ENCODE measurements at regions not wholly inside any gene's neighbourhood (a gene's known extent, or its start where the extent isn't known, plus 50 kb on each side); places are given as distances from the start of the nearest gene placed in this dataset.

DNA sequence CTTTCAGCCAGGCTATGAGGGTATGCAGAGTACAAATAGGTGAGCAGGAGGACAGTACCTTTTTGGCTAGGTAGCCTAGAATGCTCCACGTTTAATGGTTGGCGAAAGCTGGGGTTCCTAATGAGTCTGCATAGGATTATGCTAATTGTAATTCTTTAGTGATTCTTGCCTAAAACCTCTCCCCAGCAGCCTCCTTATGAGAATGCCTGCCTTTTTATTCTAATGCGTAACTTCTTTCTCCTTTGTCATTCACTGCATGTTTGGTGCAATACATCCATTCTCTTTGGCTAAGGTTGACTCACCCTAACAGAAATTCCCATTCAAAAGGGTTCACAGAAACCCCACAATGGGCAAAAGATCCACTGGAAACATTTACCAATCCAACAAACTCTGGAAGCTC lies 752.2 kb downstream of the FSCB start:
- H3K27me3 ChIP-seq (ENCODE audit: control insufficient read depth in 2 of 2, insufficient read depth in 2 of 2, low read length in 2 of 2) = no peaks in the 10 kb centered on the region
- dilution Hi-C loops (cut with MboI; ENCODE audit: extremely low pct_ligation_motif_present, low sequenced_read_pairs) = no loop called here
- H4K20me1 ChIP-seq (replicated peaks; ENCODE audit: control insufficient read depth, extremely low read depth, insufficient read depth, low read length) = no peaks in the 10 kb centered on the region
- ChIA-PET POLR2A (no interaction called here), CTCF (no interaction called here)
- DNase-seq (ENCODE audit: low read depth, low spot score) (no peak), FAIRE-seq (no peak)
- H3K79me2 ChIP-seq (ENCODE audit: control insufficient read depth, insufficient read depth, low read length) = no peaks in the 10 kb centered on the region
- intact Hi-C loops (cut with micrococcal nuclease) = no loop called here
- H3K27ac ChIP-seq (ENCODE audit: insufficient read depth, low read depth, low read length) = no peak overlapping the region
- TF ChIP-seq POLR2AphosphoS5 (IDR thresholded peaks at IDR 0.05; ENCODE audit: insufficient read depth, low read depth, low read length) (no peak), POLR2A (IDR thresholded peaks at IDR 0.05; ENCODE audit: low read depth, low read length) (no peak), GATA2 (IDR thresholded peaks at IDR 0.05; ENCODE audit: insufficient read depth, insufficient read length, low read depth, low read length) (no peak), CTCF (IDR thresholded peaks at IDR 0.05; ENCODE audit: extremely low read depth in 1 of 2, insufficient read depth in 1 of 2, low read depth in 1 of 2, low read length in 2 of 2) (no peak), EZH2 (IDR thresholded peaks at IDR 0.05; ENCODE audit: borderline replicate concordance, low read depth, low read length, severe bottlenecking) (no peak), MYC (IDR thresholded peaks at IDR 0.05; ENCODE audit: low read depth, low read length) (no peak), FOS (IDR thresholded peaks at IDR 0.05; ENCODE audit: borderline replicate concordance, insufficient read depth, low read length) (no peak)
- BruUV-seq (replicated peaks) = no TSS peak
- H3K9me3 ChIP-seq (replicated peaks; ENCODE audit: control insufficient read depth, insufficient read depth, low read length) = no peaks in the 10 kb centered on the region
- no peaks in the 10 kb centered on the region for H3K9me1 ChIP-seq (replicated peaks; ENCODE audit: control insufficient read depth, extremely low read depth, insufficient read depth, low read length)
- H3K36me3 ChIP-seq (ENCODE audit: control insufficient read depth in 2 of 2, extremely low read depth in 1 of 2, insufficient read depth in 2 of 2, low read length in 2 of 2) = no peaks in the 10 kb centered on the region
- H3K4me3 ChIP-seq (replicated peaks in 1 of 3; ENCODE audit: insufficient read depth in 1 of 3, low read depth in 1 of 3, low read length in 3 of 3) = no peak overlapping the region
- no peak overlapping the region for H3K9ac ChIP-seq (replicated peaks; ENCODE audit: extremely low read depth, insufficient read depth, low read length)
- H3K4me2 ChIP-seq (ENCODE audit: insufficient read depth, low read length) = no peak overlapping the region
- no peaks in the 10 kb centered on the region for H3K4me1 ChIP-seq (ENCODE audit: control insufficient read depth, extremely low read depth, insufficient read depth, low read length)
- H2AFZ ChIP-seq (ENCODE audit: low read depth, low read length) = no peak overlapping the region

- Histone ChIP-seq H3K27me3 (ENCODE audit: control insufficient read depth in 2 of 2, insufficient read depth in 2 of 2, low read length in 2 of 2) (no peaks in the 10 kb centered on the region), H3K9me3 (replicated peaks; ENCODE audit: control insufficient read depth, insufficient read depth, low read length) (no peaks in the 10 kb centered on the region), H3K36me3 (ENCODE audit: control insufficient read depth in 2 of 2, extremely low read depth in 1 of 2, insufficient read depth in 2 of 2, low read length in 2 of 2) (no peaks in the 10 kb centered on the region), H3K79me2 (ENCODE audit: control insufficient read depth, insufficient read depth, low read length) (no peaks in the 10 kb centered on the region), H3K4me3 (replicated peaks in 1 of 3; ENCODE audit: insufficient read depth in 1 of 3, low read depth in 1 of 3, low read length in 3 of 3) (no peak overlapping the region), H3K4me2 (ENCODE audit: insufficient read depth, low read length) (no peak overlapping the region), H3K9ac (replicated peaks; ENCODE audit: extremely low read depth, insufficient read depth, low read length) (no peak overlapping the region), H2AFZ (ENCODE audit: low read depth, low read length) (no peak overlapping the region), H4K20me1 (replicated peaks; ENCODE audit: control insufficient read depth, extremely low read depth, insufficient read depth, low read length) (no peaks in the 10 kb centered on the region), H3K9me1 (replicated peaks; ENCODE audit: control insufficient read depth, extremely low read depth, insufficient read depth, low read length) (no peaks in the 10 kb centered on the region), H3K27ac (ENCODE audit: insufficient read depth, low read depth, low read length) (no peak overlapping the region), H3K4me1 (ENCODE audit: control insufficient read depth, extremely low read depth, insufficient read depth, low read length) (no peaks in the 10 kb centered on the region)
- dilution Hi-C loops (cut with MboI; ENCODE audit: extremely low pct_ligation_motif_present, low sequenced_read_pairs) (no loop called here), intact Hi-C loops (cut with micrococcal nuclease) (no loop called here)
- CTCF ChIA-PET = no interaction called here
- no TSS peak for BruUV-seq (replicated peaks)
- TF ChIP-seq MYC (IDR thresholded peaks at IDR 0.05; ENCODE audit: low read depth, low read length) (no peak), GATA2 (IDR thresholded peaks at IDR 0.05; ENCODE audit: insufficient read depth, insufficient read length, low read depth, low read length) (no peak), POLR2A (IDR thresholded peaks at IDR 0.05; ENCODE audit: low read depth, low read length) (no peak), EZH2 (IDR thresholded peaks at IDR 0.05; ENCODE audit: borderline replicate concordance, low read depth, low read length, severe bottlenecking) (no peak), MAX (IDR thresholded peaks at IDR 0.05; ENCODE audit: insufficient read depth, insufficient read length) (no peak), JUN (IDR thresholded peaks at IDR 0.05; ENCODE audit: borderline replicate concordance, insufficient read depth, insufficient read length, low read depth) (no peak), POLR2AphosphoS5 (IDR thresholded peaks at IDR 0.05; ENCODE audit: insufficient read depth, low read depth, low read length) (no peak), CTCF (IDR thresholded peaks at IDR 0.05; ENCODE audit: extremely low read depth in 1 of 2, insufficient read depth in 1 of 2, low read depth in 1 of 2, low read length in 2 of 2) (no peak), FOS (IDR thresholded peaks at IDR 0.05; ENCODE audit: borderline replicate concordance, insufficient read depth, low read length) (no peak)
- FAIRE-seq (no peak), DNase-seq (ENCODE audit: low read depth, low spot score) (no peak)
- POLR2A ChIA-PET = no interaction called here
Observed at GRCh38 chr14:43745746-43746145, 761.3 kb downstream of the FSCB start.

Data from endothelial cell of umbilical vein (primary cell).